GM18519 (cell line): ENCODE measurements at regions not wholly inside any gene's neighbourhood (a gene's known extent, or its start where the extent isn't known, plus 50 kb on each side); places are given as distances from the start of the nearest gene placed in this dataset.
"Not testable (repeated sequence)": the region's sequence is repeated elsewhere in the genome, so short reads cannot be mapped to it uniquely, and the experiment has no call there.

Source experiments
- ATAC-seq: cut with Tn5 transposase; IDR thresholded peaks from one replicate; pipeline ENCODE4 v1.9.1; 2021; ENCODE audit warnings: mild to moderate bottlenecking, moderate library complexity; ENCODE audit not compliant: unreplicated experiment, low FRiP score

- ATAC-seq = not testable (repeated sequence)
Measured at GRCh38 chr5:51250957-51251356, 132.3 kb upstream of the ISL1 start.

GRCh38 chr5:51271261-51271660, 112.0 kb upstream of the ISL1 start:
- ATAC-seq = no peak

- no peak for ATAC-seq
Measured at GRCh38 chr5:51273021-51273420, 110.2 kb upstream of the ISL1 start.

- ATAC-seq = no peak
Measured at GRCh38 chr5:51273871-51274270, 109.4 kb upstream of the ISL1 start.

GRCh38 chr5:51275428-51275827, 107.8 kb upstream of the ISL1 start:
- ATAC-seq = no peak

GRCh38 chr5:51276250-51276649, 107.0 kb upstream of the ISL1 start:
- no peak for ATAC-seq

GRCh38 chr5:51278539-51278938, 104.7 kb upstream of the ISL1 start:
- no peak for ATAC-seq

GRCh38 chr5:51279983-51280706, 103.1 kb upstream of the ISL1 start:
- ATAC-seq = no peak

GRCh38 chr5:51286046-51286445, 97.2 kb upstream of the ISL1 start:
- no peak for ATAC-seq

- no peak for ATAC-seq
Measured at GRCh38 chr5:51302343-51302742, 80.9 kb upstream of the ISL1 start.

GRCh38 chr5:51326844-51327243, 56.4 kb upstream of the ISL1 start:
- ATAC-seq = no peak
